ENCODE measurements at regions not wholly inside any gene's neighbourhood (a gene's known extent, or its start where the extent isn't known, plus 50 kb on each side); places are given as distances from the start of the nearest gene placed in this dataset.

DNA sequence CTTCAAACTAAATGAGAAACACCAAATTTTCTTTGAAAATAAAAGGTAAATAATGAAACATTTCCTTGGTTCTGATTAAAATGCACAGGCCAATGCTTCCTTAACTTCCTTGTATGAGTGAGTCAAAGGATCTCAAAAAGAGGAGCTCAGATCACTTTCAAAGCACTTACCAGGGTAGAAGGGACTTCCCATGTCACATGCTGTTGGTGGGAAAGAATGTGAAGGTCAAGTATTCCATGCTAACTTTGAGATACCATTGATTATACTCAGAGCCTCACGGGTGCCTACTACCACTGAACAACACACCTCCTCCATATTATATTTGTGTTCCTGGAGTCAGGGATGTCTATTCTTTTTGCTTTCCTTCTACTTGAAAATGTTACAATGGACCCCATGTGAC, 233.5 kb upstream of the KIAA1217 start:
- TF ChIP-seq POLR2A (IDR thresholded peaks at IDR 0.05) (no peak), POLR2AphosphoS5 (IDR thresholded peaks at IDR 0.05) (no peak)
- TF ChIP-seq, protein P1, sequence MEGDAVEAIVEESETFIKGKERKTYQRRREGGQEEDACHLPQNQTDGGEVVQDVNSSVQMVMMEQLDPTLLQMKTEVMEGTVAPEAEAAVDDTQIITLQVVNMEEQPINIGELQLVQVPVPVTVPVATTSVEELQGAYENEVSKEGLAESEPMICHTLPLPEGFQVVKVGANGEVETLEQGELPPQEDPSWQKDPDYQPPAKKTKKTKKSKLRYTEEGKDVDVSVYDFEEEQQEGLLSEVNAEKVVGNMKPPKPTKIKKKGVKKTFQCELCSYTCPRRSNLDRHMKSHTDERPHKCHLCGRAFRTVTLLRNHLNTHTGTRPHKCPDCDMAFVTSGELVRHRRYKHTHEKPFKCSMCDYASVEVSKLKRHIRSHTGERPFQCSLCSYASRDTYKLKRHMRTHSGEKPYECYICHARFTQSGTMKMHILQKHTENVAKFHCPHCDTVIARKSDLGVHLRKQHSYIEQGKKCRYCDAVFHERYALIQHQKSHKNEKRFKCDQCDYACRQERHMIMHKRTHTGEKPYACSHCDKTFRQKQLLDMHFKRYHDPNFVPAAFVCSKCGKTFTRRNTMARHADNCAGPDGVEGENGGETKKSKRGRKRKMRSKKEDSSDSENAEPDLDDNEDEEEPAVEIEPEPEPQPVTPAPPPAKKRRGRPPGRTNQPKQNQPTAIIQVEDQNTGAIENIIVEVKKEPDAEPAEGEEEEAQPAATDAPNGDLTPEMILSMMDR (IDR thresholded peaks at IDR 0.05): no peak
